Activated CD4-positive, alpha-beta memory T cell treated with anti-CD3 and anti-CD28 coated beads for 36 hours (primary cell): ENCODE measurements at regions not wholly inside any gene's neighbourhood (a gene's known extent, or its start where the extent isn't known, plus 50 kb on each side); places are given as distances from the start of the nearest gene placed in this dataset.
"Not testable (repeated sequence)": the region's sequence is repeated elsewhere in the genome, so short reads cannot be mapped to it uniquely, and the experiment has no call there.

ENCODE experiments used
- CTCF ChIA-PET: fragments of 350-600 bp; sonication (Branson Sonifier 250); formaldehyde crosslinking; loops from one replicate; lab custom pipeline; 2021; ENCODE audit warnings: antibody characterized with exemption, inconsistent platforms; lab: Charles Lee
- POLR2A ChIA-PET: fragments of 350-600 bp; sonication (Branson Sonifier 250); formaldehyde crosslinking; loops from one replicate; lab custom pipeline; 2021; ENCODE audit warnings: antibody characterized with exemption; lab: Charles Lee
- DNase-seq: peaks from one replicate; pipeline ENCODE4 v3.0.0-alpha.2; 2020
- H3K27ac Mint-ChIP-seq: one replicate; pipeline ENCODE4 v1.8.0; 2021; ENCODE audit warnings: mixed read lengths
- H3K27me3 Mint-ChIP-seq: one replicate; pipeline ENCODE4 v1.8.0; 2021; ENCODE audit warnings: mixed read lengths
- H3K36me3 Mint-ChIP-seq: one replicate; pipeline ENCODE4 v1.8.0; 2021; ENCODE audit warnings: mixed read lengths
- H3K4me1 Mint-ChIP-seq: one replicate; pipeline ENCODE4 v1.8.0; 2021; ENCODE audit warnings: low read depth, mixed read lengths
- H3K4me3 Mint-ChIP-seq: one replicate; pipeline ENCODE4 v1.8.0; 2021; ENCODE audit warnings: mild to moderate bottlenecking, mixed read lengths
- H3K9me3 Mint-ChIP-seq: one replicate; pipeline ENCODE4 v1.8.0; 2021; ENCODE audit warnings: mixed read lengths
- intact Hi-C: fragments of 100-400 bp; cut with micrococcal nuclease; formaldehyde crosslinking; loops from one replicate; pipeline ENCODE4 v1.15.1; 2023

DNA sequence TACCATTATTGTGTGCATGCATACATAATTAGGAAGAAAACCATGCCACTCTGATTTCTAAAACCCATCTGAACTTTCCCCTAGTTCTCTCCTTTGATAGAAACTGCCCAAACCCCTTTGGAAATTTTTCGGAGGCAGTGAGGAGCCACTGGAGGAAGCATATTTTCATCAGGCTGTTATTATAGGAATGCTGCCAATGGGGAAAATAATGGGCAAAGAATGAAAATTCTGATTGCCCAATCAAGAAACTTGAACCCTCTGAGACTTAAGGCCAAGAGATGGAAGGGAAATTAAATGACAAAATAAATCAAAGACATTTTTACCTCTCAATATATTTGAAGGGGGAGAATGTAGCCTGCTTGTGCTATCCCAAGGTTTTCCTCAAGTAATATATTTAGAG lies 376.0 kb upstream of the PDZRN3 start:
- intact Hi-C loops, result no loop called here
- H3K4me3 Mint-ChIP-seq, result no peak overlapping the region
- no peaks in the 10 kb centered on the region for H3K27me3 Mint-ChIP-seq
- H3K9me3 Mint-ChIP-seq, result peaks cover 5% of the 10 kb centered on the region
- ChIA-PET CTCF (no interaction called here), POLR2A (no interaction called here)
- no peaks in the 10 kb centered on the region for H3K4me1 Mint-ChIP-seq
- no peak overlapping the region for H3K27ac Mint-ChIP-seq
- no peak for DNase-seq
- no peaks in the 10 kb centered on the region for H3K36me3 Mint-ChIP-seq

DNA sequence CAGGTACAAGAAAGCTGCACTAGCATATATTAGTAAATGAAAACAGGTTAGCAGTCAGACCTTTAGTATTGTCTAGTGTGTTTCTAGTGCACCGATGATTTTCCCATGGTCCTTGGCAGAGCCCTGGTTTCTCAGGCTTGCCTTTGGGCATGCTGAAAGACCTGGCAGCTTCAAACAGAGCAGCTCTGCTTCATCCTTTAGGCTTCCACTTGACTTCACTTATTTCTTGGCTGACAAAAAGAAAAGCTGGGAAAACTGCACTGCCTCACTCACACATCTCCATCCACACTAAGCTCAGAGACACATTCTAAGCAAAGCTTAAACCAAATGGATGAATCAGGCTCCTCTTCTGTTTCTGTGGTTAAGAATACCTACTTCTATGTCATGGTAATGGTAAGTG lies 374.8 kb upstream of the PDZRN3 start:
- no peak overlapping the region for H3K27ac Mint-ChIP-seq
- ChIA-PET CTCF (no interaction called here), POLR2A (no interaction called here)
- DNase-seq, result no peak
- no peaks in the 10 kb centered on the region for H3K4me1 Mint-ChIP-seq
- intact Hi-C loops, result no loop called here
- H3K27me3 Mint-ChIP-seq, result no peaks in the 10 kb centered on the region
- H3K4me3 Mint-ChIP-seq, result no peak overlapping the region
- peaks cover 5% of the 10 kb centered on the region for H3K9me3 Mint-ChIP-seq
- H3K36me3 Mint-ChIP-seq, result no peaks in the 10 kb centered on the region

DNA sequence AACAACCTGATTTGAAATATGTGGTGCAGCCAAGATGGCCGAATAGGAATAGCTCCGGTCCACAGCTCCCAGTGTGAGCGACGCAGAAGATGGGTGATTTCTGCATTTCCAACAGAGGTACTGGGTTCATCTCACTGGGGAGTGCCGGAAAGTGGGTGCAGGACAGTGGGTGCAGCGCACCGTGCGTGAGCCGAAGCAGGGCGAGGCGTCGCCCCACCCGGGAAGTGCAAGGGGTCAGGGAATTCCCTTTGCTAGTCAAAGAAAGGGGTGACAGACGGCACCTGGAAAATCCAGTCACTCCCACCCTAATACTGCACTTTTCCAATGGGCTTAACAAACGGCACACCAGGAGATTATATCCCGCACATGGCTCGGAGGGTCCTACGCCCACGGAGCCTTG lies 365.9 kb upstream of the PDZRN3 start:
- DNase-seq, H3K27ac Mint-ChIP-seq, H3K4me1 Mint-ChIP-seq, intact Hi-C loops, H3K4me3 Mint-ChIP-seq, H3K27me3 Mint-ChIP-seq, CTCF ChIA-PET, POLR2A ChIA-PET, H3K36me3 Mint-ChIP-seq: not testable (repeated sequence)
- peaks cover 17% of the 10 kb centered on the region for H3K9me3 Mint-ChIP-seq

DNA sequence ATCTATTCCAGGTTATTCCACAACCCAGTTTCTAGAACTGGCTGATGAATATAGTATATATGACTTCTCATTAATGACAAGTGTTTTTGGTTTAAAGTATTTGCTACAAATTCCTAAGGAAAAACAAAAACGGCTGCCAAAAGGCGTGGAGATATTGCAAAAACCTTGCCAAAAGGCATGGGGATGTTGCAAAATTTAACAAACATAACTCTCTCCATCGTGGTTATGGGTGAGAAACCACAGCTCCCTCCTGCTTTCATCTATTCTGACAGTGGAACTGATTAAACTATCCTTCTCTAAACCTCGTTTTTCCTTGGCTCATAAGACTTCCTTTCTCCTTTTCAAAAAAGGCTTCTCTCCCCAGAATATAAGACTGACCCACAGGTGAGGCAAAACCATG lies 342.0 kb upstream of the PDZRN3 start:
- ChIA-PET POLR2A (no interaction called here), CTCF (no interaction called here)
- intact Hi-C loops, result no loop called here
- no peak overlapping the region for H3K27ac Mint-ChIP-seq
- H3K4me3 Mint-ChIP-seq, result no peak overlapping the region
- peaks cover 9% of the 10 kb centered on the region for H3K9me3 Mint-ChIP-seq
- no peaks in the 10 kb centered on the region for H3K27me3 Mint-ChIP-seq
- H3K36me3 Mint-ChIP-seq, result no peaks in the 10 kb centered on the region
- no peaks in the 10 kb centered on the region for H3K4me1 Mint-ChIP-seq
- no peak for DNase-seq

DNA sequence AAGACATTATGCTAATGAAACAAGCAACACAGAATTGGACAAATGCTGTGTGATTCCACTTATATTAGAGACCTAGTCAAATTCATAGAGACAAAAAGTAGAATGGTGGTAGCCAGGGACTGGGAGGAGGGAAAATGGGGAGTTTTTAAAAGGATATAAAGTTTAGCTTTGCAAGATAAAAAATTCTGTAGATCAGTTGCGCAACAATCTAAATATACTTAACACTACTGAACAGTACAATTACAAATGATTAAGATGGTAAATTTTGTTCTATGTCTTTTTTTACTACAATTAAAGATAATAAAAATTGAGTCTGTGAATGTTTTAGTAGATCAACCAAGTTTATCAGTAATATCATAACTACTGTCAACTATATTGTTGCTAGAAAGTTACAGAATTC lies 340.1 kb upstream of the PDZRN3 start:
- POLR2A ChIA-PET, result no interaction called here
- H3K4me1 Mint-ChIP-seq, result no peaks in the 10 kb centered on the region
- no peak overlapping the region for H3K27ac Mint-ChIP-seq
- H3K9me3 Mint-ChIP-seq, result peaks cover 2% of the 10 kb centered on the region
- no peaks in the 10 kb centered on the region for H3K36me3 Mint-ChIP-seq
- intact Hi-C loops, result no loop called here
- H3K27me3 Mint-ChIP-seq, result no peaks in the 10 kb centered on the region
- CTCF ChIA-PET, result no interaction called here
- H3K4me3 Mint-ChIP-seq, result no peak overlapping the region
- no peak for DNase-seq

DNA sequence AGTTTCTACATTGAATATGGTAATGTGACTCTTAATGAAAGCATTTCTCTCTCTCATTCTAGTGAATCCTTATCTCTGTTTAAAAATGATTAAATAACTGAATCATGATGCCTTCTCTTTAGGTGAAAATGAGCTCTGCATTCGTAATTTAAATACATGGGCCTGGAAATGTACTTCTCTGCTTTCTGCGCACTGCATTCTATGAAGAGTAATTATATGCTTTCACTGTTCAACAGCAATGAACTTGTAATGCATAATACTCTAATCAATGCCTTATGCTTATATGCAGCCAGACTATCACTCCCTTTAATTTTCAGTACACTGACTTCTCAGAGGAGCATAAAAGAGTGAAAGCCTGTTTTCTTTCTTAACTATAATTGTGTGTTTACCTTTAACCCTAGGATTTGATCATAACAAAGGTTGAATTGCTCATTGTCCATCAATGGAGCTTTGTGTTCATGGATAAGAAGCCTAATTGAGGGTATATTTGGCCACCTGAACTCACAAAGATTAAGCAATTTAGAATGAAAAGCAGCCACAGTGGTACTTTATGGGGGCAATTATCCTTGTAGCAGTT lies 330.8 kb upstream of the PDZRN3 start:
- POLR2A ChIA-PET, result no interaction called here
- Mint-ChIP-seq H3K9me3 (peaks cover 7% of the 10 kb centered on the region), H3K36me3 (no peaks in the 10 kb centered on the region), H3K4me1 (no peaks in the 10 kb centered on the region), H3K27me3 (no peaks in the 10 kb centered on the region), H3K4me3 (no peak overlapping the region), H3K27ac (no peak overlapping the region)
- intact Hi-C loops, result no loop called here
- no peak for DNase-seq
- CTCF ChIA-PET, result no interaction called here

DNA sequence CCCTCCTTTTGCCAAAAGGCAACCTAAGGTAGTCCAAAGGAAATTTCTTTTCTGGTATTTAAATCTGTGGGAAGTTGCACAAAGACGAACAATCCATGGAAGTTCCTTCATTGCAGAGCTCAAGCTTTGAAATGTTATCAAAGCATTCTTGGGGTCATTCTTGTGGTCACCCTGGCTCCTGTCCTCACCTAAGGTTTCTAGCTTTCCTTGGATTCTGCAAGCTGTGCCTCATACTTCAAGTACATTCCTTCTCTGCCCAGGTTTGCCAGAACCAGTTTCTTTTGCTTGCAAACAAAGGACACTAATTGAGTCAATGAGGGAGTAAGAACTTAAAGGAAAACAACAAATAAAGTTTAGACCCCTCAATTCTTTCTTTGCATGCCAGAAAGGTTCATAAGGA lies 329.8 kb upstream of the PDZRN3 start:
- Mint-ChIP-seq H3K4me3 (no peak overlapping the region), H3K27me3 (no peaks in the 10 kb centered on the region), H3K27ac (no peak overlapping the region), H3K36me3 (no peaks in the 10 kb centered on the region), H3K9me3 (peaks cover 7% of the 10 kb centered on the region), H3K4me1 (no peaks in the 10 kb centered on the region)
- intact Hi-C loops, result no loop called here
- CTCF ChIA-PET, result no interaction called here
- POLR2A ChIA-PET, result no interaction called here
- no peak for DNase-seq

DNA sequence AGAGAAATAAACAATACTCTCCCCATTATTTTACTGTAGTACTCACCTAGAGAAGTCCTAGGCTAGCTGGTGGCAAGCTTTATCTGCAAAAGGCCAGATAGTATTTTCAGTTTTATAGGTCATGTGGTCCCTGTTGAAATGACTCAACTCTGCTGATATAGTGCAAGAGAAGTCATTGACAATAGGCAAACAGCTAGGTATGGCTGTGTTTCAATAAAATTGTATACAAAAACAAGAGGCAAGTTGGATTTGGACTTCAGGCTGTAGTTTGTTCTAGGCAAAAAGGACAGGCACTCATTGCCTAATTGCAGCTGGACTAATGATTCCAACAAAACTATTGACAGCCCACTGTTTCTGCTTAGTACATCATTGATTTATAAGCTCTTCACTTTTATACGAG lies 328.0 kb upstream of the PDZRN3 start:
- intact Hi-C loops, result no loop called here
- H3K27ac Mint-ChIP-seq, result no peak overlapping the region

DNA sequence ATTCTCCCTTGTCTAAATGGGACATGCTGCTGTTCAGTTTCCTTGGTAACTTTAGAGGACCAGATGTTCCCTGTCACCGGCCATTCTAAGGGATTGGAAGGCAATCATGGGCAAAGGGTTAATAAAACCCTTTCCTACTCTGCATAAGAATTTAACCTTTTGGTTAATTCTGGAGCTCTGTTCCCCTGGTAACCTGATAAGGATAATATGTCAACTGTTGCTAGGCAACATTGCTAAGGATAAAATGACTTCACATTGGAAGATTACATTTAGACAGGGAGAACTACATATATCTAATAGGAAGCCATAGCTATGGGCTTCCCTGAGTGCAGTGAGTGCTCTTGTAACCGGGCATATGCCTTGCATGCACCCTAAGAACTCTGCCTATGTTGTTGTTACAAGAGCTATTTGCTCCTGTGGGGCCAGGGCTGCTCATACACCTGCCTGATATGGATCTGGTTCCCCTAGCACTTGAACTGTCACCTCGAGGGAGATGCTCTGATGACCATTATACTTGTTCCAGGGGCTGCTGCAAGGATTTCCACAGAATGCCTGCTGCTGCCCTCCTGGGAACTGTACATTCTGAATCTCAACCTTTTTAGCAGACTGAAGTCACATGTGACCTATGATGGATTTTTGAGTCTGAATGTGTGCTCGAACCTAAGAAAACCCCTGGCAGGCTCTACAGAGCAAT lies 326.3 kb upstream of the PDZRN3 start:
- no peaks in the 10 kb centered on the region for H3K9me3 Mint-ChIP-seq

More for the DNA sequence above, 328.0 kb upstream of the PDZRN3 start:
- H3K9me3 Mint-ChIP-seq, result peaks cover 4% of the 10 kb centered on the region
- no peak for DNase-seq
- H3K4me3 Mint-ChIP-seq, result no peak overlapping the region
- no peaks in the 10 kb centered on the region for H3K4me1 Mint-ChIP-seq
- no peaks in the 10 kb centered on the region for H3K27me3 Mint-ChIP-seq
- POLR2A ChIA-PET, result no interaction called here
- CTCF ChIA-PET, result no interaction called here
- H3K36me3 Mint-ChIP-seq, result no peaks in the 10 kb centered on the region

DNA sequence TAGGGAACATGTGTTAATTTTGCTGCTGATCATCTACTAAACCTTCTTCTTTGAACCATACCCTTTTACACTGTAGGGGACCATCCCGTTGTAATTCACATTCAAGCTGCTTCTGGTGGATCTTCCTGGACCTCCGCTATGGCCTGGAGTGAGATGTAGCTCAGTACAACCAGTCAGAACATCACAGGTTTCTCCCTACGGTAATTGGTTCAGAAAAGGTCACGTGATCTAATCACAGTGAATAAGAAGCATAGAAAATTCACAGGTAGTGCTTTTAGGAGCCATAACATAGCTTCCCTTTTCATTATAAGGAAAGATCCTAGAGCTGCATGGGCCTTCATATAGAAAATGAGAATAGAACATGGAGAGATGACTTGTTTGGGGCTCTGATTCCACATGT lies 320.8 kb upstream of the PDZRN3 start:
- Mint-ChIP-seq H3K4me3 (no peak overlapping the region), H3K9me3 (peaks cover 3% of the 10 kb centered on the region), H3K27me3 (no peaks in the 10 kb centered on the region), H3K4me1 (no peaks in the 10 kb centered on the region), H3K36me3 (no peaks in the 10 kb centered on the region), H3K27ac (no peak overlapping the region)
- no peak for DNase-seq
- ChIA-PET POLR2A (no interaction called here), CTCF (no interaction called here)
- intact Hi-C loops, result no loop called here

More for the DNA sequence above, 326.3 kb upstream of the PDZRN3 start:
- DNase-seq, result no peak
- ChIA-PET POLR2A (no interaction called here), CTCF (no interaction called here)
- intact Hi-C loops, result no loop called here
- no peak overlapping the region for H3K27ac Mint-ChIP-seq
- H3K27me3 Mint-ChIP-seq, result no peaks in the 10 kb centered on the region
- no peak overlapping the region for H3K4me3 Mint-ChIP-seq
- H3K4me1 Mint-ChIP-seq, result no peaks in the 10 kb centered on the region
- no peaks in the 10 kb centered on the region for H3K36me3 Mint-ChIP-seq

DNA sequence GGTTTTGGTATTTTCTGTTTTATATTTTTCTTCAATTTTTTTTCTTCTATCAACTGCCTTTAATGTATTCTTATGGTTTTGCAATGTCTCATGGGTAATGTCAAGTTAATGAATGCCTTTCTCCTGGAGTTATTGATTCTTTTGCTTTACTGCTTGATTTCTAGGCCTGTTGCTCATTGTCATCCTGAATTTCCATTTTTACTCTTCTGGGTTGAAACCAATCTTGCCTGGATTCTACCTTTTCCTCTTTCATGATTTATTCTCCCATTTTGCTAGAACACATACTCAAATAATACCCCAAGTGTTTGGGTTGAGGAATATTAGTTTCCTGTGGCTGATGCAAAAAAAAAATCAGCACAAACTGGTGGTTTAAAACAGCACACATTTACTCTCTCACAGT lies 315.2 kb upstream of the PDZRN3 start:
- DNase-seq, result no peak
- H3K36me3 Mint-ChIP-seq, result no peaks in the 10 kb centered on the region
- no peak overlapping the region for H3K4me3 Mint-ChIP-seq
- no peaks in the 10 kb centered on the region for H3K27me3 Mint-ChIP-seq
- intact Hi-C loops, result no loop called here
- peaks cover 14% of the 10 kb centered on the region for H3K9me3 Mint-ChIP-seq
- H3K27ac Mint-ChIP-seq, result no peak overlapping the region
- POLR2A ChIA-PET, result no interaction called here
- CTCF ChIA-PET, result no interaction called here
- no peaks in the 10 kb centered on the region for H3K4me1 Mint-ChIP-seq

DNA sequence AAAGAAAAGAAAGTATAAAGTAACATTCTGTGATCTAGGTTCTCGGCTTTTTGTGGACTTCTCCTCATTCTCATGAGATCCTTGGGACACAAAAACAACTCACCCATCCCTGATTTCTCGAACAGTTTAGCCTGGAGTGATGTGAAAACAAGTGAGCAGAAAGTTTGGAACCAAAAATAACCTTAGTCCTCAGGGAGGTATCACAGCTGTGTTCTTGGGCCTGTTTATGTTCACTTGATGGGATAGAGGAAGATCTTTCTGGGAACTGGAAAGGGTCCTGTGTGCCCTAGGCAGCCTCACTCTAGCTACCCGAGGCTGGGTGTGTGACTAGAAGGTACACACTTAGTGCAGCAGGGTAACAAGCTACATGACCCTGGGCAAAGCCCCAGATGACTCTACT lies 308.8 kb upstream of the PDZRN3 start:
- CTCF ChIA-PET, result no interaction called here
- H3K36me3 Mint-ChIP-seq, result no peaks in the 10 kb centered on the region
- no peak overlapping the region for H3K27ac Mint-ChIP-seq
- no peak overlapping the region for H3K4me3 Mint-ChIP-seq
- H3K27me3 Mint-ChIP-seq, result no peaks in the 10 kb centered on the region
- peaks cover 3% of the 10 kb centered on the region for H3K9me3 Mint-ChIP-seq
- H3K4me1 Mint-ChIP-seq, result no peaks in the 10 kb centered on the region
- intact Hi-C loops, result no loop called here
- POLR2A ChIA-PET, result no interaction called here
- no peak for DNase-seq

DNA sequence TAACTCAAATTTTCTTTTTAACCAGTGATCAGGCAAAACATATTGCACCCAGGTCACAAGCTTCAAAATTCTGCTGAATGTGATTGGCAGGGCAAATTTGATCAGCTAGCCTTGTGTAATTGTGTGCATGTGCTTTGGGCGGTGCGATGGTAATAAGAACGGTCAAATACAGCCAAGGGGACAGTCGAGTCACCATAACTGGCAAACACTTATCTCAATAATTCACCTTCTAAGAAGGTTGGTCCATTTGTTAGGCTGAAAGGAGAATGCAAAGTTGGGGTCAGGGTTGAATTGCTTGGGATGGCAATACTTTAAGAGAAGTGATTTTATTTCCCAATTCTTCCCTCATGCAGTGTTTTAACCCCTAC lies 302.4 kb upstream of the PDZRN3 start:
- POLR2A ChIA-PET, result no interaction called here
- CTCF ChIA-PET, result no interaction called here
- no peak overlapping the region for H3K27ac Mint-ChIP-seq
- DNase-seq, result no peak
- H3K9me3 Mint-ChIP-seq, result no peaks in the 10 kb centered on the region
- intact Hi-C loops, result no loop called here
- H3K4me1 Mint-ChIP-seq, result no peaks in the 10 kb centered on the region
- no peaks in the 10 kb centered on the region for H3K36me3 Mint-ChIP-seq
- H3K4me3 Mint-ChIP-seq, result no peak overlapping the region
- H3K27me3 Mint-ChIP-seq, result no peaks in the 10 kb centered on the region
